Parathyroid adenoma (tissue), 2 donors: ENCODE measurements at regions not wholly inside any gene's neighbourhood (a gene's known extent, or its start where the extent isn't known, plus 50 kb on each side); places are given as distances from the start of the nearest gene placed in this dataset.
"Not testable (repeated sequence)": the region's sequence is repeated elsewhere in the genome, so short reads cannot be mapped to it uniquely, and the experiment has no call there.

Source experiments
- H2AFZ ChIP-seq: fragments of 300-600 bp; sonication (generic); one replicate; pipeline ENCODE4 v1.7.0; 2017; ENCODE audit warnings: antibody characterized with exemption, mild to moderate bottlenecking
- H3K27ac ChIP-seq: fragments of 300-600 bp; sonication (generic); one replicate; pipeline ENCODE4 v1.7.0; 2017
- H3K27me3 ChIP-seq: fragments of 300-600 bp; sonication (generic); one replicate; pipeline ENCODE4 v1.7.0; 2017; ENCODE audit warnings: low read length; ENCODE audit not compliant: control insufficient read depth, insufficient read depth
- H3K36me3 ChIP-seq: fragments of 300-600 bp; sonication (generic); one replicate; pipeline ENCODE4 v1.7.0; 2017; ENCODE audit warnings: low read length; ENCODE audit not compliant: control insufficient read depth, insufficient read depth
- H3K4me1 ChIP-seq: fragments of 300-600 bp; sonication (generic); one replicate; pipeline ENCODE4 v1.7.0; 2017; ENCODE audit warnings: control low read depth
- H3K4me2 ChIP-seq: fragments of 300-600 bp; sonication (generic); one replicate; pipeline ENCODE4 v1.7.0; 2017; ENCODE audit warnings: low read length
- H3K4me3 ChIP-seq: fragments of 300-600 bp; sonication (generic); one replicate; pipeline ENCODE4 v1.7.0; 2017; ENCODE audit warnings: low read depth, low read length
- H3K79me2 ChIP-seq: fragments of 300-600 bp; sonication (generic); one replicate; pipeline ENCODE4 v1.7.0; 2017; ENCODE audit warnings: control low read depth
- H3K9ac ChIP-seq: fragments of 300-600 bp; sonication (generic); one replicate; pipeline ENCODE4 v1.7.0; 2017; ENCODE audit warnings: mild to moderate bottlenecking
- H3K9me3 ChIP-seq: fragments of 300-600 bp; sonication (generic); one replicate; pipeline ENCODE4 v1.7.0; 2017; ENCODE audit warnings: low read length; ENCODE audit not compliant: control insufficient read depth
- CTCF ChIP-seq: fragments of 300-600 bp; sonication (generic); IDR thresholded peaks from one replicate; pipeline ENCODE4 v1.7.0; 2017; ENCODE audit warnings: antibody characterized with exemption, mild to moderate bottlenecking
- donor health status: primary hyperparathyroidism.

GRCh38 chr18:55897091-55897689 lies 309.2 kb upstream of the TCF4 start:
- TF ChIP-seq CTCF: no peak
- H3K27ac ChIP-seq: no peak overlapping the region
- no peaks in the 10 kb centered on the region for H3K79me2 ChIP-seq
- no peak overlapping the region for H3K9ac ChIP-seq
- no peaks in the 10 kb centered on the region for H3K4me1 ChIP-seq
- H3K9me3 ChIP-seq: no peaks in the 10 kb centered on the region
- no peak overlapping the region for H3K4me3 ChIP-seq
- H3K36me3 ChIP-seq: no peaks in the 10 kb centered on the region
- H2AFZ ChIP-seq: no peak overlapping the region
- H3K4me2 ChIP-seq: no peak overlapping the region
- H3K27me3 ChIP-seq: no peaks in the 10 kb centered on the region

- no peak overlapping the region for H2AFZ ChIP-seq
- H3K4me1 ChIP-seq: no peaks in the 10 kb centered on the region
- H3K9ac ChIP-seq: no peak overlapping the region
- H3K36me3 ChIP-seq: no peaks in the 10 kb centered on the region
- H3K4me2 ChIP-seq: no peak overlapping the region
- no peak for TF ChIP-seq CTCF
- H3K9me3 ChIP-seq: no peaks in the 10 kb centered on the region
- H3K27ac ChIP-seq: no peak overlapping the region
- no peak overlapping the region for H3K4me3 ChIP-seq
- no peaks in the 10 kb centered on the region for H3K27me3 ChIP-seq
- H3K79me2 ChIP-seq: no peaks in the 10 kb centered on the region
Measured at GRCh38 chr18:55893948-55894347, 306.0 kb upstream of the TCF4 start.

GRCh38 chr18:55892862-55893813 lies 305.1 kb upstream of the TCF4 start:
- not testable (repeated sequence) for H3K27me3 ChIP-seq, H3K36me3 ChIP-seq, H2AFZ ChIP-seq, H3K9ac ChIP-seq, H3K27ac ChIP-seq, H3K4me1 ChIP-seq, H3K79me2 ChIP-seq, H3K4me3 ChIP-seq, H3K9me3 ChIP-seq, H3K4me2 ChIP-seq

- Histone ChIP-seq H3K9me3 (no peaks in the 10 kb centered on the region), H3K27me3 (no peaks in the 10 kb centered on the region), H3K79me2 (no peaks in the 10 kb centered on the region), H3K4me3 (no peak overlapping the region), H3K4me2 (no peak overlapping the region), H3K36me3 (no peaks in the 10 kb centered on the region), H3K4me1 (no peaks in the 10 kb centered on the region), H3K27ac (no peak overlapping the region), H2AFZ (no peak overlapping the region), H3K9ac (no peak overlapping the region)
- TF ChIP-seq CTCF: no peak
Measured at GRCh38 chr18:55886886-55887285, 298.9 kb upstream of the TCF4 start.

- Histone ChIP-seq H3K4me2 (no peak overlapping the region), H3K27ac (no peak overlapping the region), H3K79me2 (no peaks in the 10 kb centered on the region), H3K27me3 (no peaks in the 10 kb centered on the region), H3K4me1 (no peaks in the 10 kb centered on the region), H3K4me3 (no peak overlapping the region), H3K36me3 (no peaks in the 10 kb centered on the region), H3K9me3 (no peaks in the 10 kb centered on the region), H2AFZ (no peak overlapping the region), H3K9ac (no peak overlapping the region)
- no peak for TF ChIP-seq CTCF
Measured at GRCh38 chr18:55884498-55884897, 296.5 kb upstream of the TCF4 start.
